ENCODE measurements at regions not wholly inside any gene's neighbourhood (a gene's known extent, or its start where the extent isn't known, plus 50 kb on each side); places are given as distances from the start of the nearest gene placed in this dataset.

GRCh38 chr5:63483338-63483737 lies 478.9 kb downstream of the HTR1A start:
- no peak overlapping the region for H3K4me3 Mint-ChIP-seq

GRCh38 chr5:63473335-63473967 lies 488.8 kb downstream of the HTR1A start:
- peaks cover 2% of the 10 kb centered on the region for H3K27me3 Mint-ChIP-seq (ENCODE audit: insufficient read depth, low read depth)
- Histone ChIP-seq H4K20me1 (ENCODE audit: low read depth) (no peaks in the 10 kb centered on the region), H3K27me3 (no peaks in the 10 kb centered on the region), H3F3A (ENCODE audit: low read depth) (no peaks in the 10 kb centered on the region), H3K4me1 (no peaks in the 10 kb centered on the region), H3K4me2 (no peak overlapping the region), H3K4me3 (no peak overlapping the region), H3K9ac (no peak overlapping the region), H3K36me3 (no peaks in the 10 kb centered on the region), H3K9me3 (ENCODE audit: low read depth) (no peaks in the 10 kb centered on the region), H3K79me2 (ENCODE audit: low read depth) (no peaks in the 10 kb centered on the region), H2AFZ (replicated peaks) (no peak overlapping the region), H3K27ac (no peak overlapping the region)
- H3K4me3 Mint-ChIP-seq: no peak overlapping the region
- no peaks in the 10 kb centered on the region for H3K36me3 Mint-ChIP-seq
- H3K27ac Mint-ChIP-seq: no peak overlapping the region
- TF ChIP-seq EZH2 (IDR thresholded peaks at IDR 0.05): no peak
- TF ChIP-seq, protein P1, sequence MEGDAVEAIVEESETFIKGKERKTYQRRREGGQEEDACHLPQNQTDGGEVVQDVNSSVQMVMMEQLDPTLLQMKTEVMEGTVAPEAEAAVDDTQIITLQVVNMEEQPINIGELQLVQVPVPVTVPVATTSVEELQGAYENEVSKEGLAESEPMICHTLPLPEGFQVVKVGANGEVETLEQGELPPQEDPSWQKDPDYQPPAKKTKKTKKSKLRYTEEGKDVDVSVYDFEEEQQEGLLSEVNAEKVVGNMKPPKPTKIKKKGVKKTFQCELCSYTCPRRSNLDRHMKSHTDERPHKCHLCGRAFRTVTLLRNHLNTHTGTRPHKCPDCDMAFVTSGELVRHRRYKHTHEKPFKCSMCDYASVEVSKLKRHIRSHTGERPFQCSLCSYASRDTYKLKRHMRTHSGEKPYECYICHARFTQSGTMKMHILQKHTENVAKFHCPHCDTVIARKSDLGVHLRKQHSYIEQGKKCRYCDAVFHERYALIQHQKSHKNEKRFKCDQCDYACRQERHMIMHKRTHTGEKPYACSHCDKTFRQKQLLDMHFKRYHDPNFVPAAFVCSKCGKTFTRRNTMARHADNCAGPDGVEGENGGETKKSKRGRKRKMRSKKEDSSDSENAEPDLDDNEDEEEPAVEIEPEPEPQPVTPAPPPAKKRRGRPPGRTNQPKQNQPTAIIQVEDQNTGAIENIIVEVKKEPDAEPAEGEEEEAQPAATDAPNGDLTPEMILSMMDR (IDR thresholded peaks at IDR 0.05): no peak
- TF ChIP-seq EZH2phosphoT487 (IDR thresholded peaks at IDR 0.05): no peak
- H3K9me3 Mint-ChIP-seq: peaks cover 3% of the 10 kb centered on the region
- no peaks in the 10 kb centered on the region for H3K4me1 Mint-ChIP-seq
- no peak for DNase-seq (ENCODE audit: low spot score)

More at GRCh38 chr5:63483338-63483737, 478.9 kb downstream of the HTR1A start:
- no peak overlapping the region for H3K4me2 ChIP-seq
- Mint-ChIP-seq H3K9me3 (peaks cover 3% of the 10 kb centered on the region), H3K4me1 (no peaks in the 10 kb centered on the region), H3K27ac (no peak overlapping the region), H3K27me3 (ENCODE audit: insufficient read depth, low read depth) (peaks cover 3% of the 10 kb centered on the region), H3K36me3 (no peaks in the 10 kb centered on the region)
- no peak overlapping the region for H3K4me3 ChIP-seq
- no peak overlapping the region for H3K27ac ChIP-seq
- no peaks in the 10 kb centered on the region for H3K4me1 ChIP-seq
- TF ChIP-seq, protein P1 (IDR thresholded peaks at IDR 0.05): no peak
- TF ChIP-seq EZH2phosphoT487 (IDR thresholded peaks at IDR 0.05): no peak
- no peak for TF ChIP-seq EZH2 (IDR thresholded peaks at IDR 0.05)
- no peaks in the 10 kb centered on the region for H3F3A ChIP-seq (ENCODE audit: low read depth)
- H3K9ac ChIP-seq: no peak overlapping the region
- H2AFZ ChIP-seq (replicated peaks): no peak overlapping the region
- H4K20me1 ChIP-seq (ENCODE audit: low read depth): no peaks in the 10 kb centered on the region
- H3K36me3 ChIP-seq: no peaks in the 10 kb centered on the region
- DNase-seq (ENCODE audit: low spot score): no peak
- no peaks in the 10 kb centered on the region for H3K27me3 ChIP-seq
- H3K79me2 ChIP-seq (ENCODE audit: low read depth): no peaks in the 10 kb centered on the region
- H3K9me3 ChIP-seq (ENCODE audit: low read depth): no peaks in the 10 kb centered on the region

GRCh38 chr5:63456279-63456678 lies 506.0 kb downstream of the HTR1A start:
- Histone ChIP-seq H2AFZ (replicated peaks) (no peak overlapping the region), H4K20me1 (ENCODE audit: low read depth) (no peaks in the 10 kb centered on the region), H3K4me1 (no peaks in the 10 kb centered on the region), H3K9me3 (ENCODE audit: low read depth) (no peaks in the 10 kb centered on the region), H3K27me3 (no peaks in the 10 kb centered on the region), H3K4me2 (no peak overlapping the region), H3K27ac (no peak overlapping the region), H3K9ac (no peak overlapping the region), H3K4me3 (no peak overlapping the region), H3K79me2 (ENCODE audit: low read depth) (no peaks in the 10 kb centered on the region), H3K36me3 (no peaks in the 10 kb centered on the region), H3F3A (ENCODE audit: low read depth) (no peaks in the 10 kb centered on the region)
- Mint-ChIP-seq H3K27ac (no peak overlapping the region), H3K4me1 (no peaks in the 10 kb centered on the region), H3K27me3 (ENCODE audit: insufficient read depth, low read depth) (no peaks in the 10 kb centered on the region), H3K9me3 (no peaks in the 10 kb centered on the region), H3K4me3 (no peak overlapping the region), H3K36me3 (no peaks in the 10 kb centered on the region)
- no peak for DNase-seq (ENCODE audit: low spot score)
- no peak for TF ChIP-seq EZH2phosphoT487 (IDR thresholded peaks at IDR 0.05)
- no peak for TF ChIP-seq EZH2 (IDR thresholded peaks at IDR 0.05)
- TF ChIP-seq, protein P1 (IDR thresholded peaks at IDR 0.05): no peak
